SH-SY5Y (cell line): ENCODE measurements at regions not wholly inside any gene's neighbourhood (a gene's known extent, or its start where the extent isn't known, plus 50 kb on each side); places are given as distances from the start of the nearest gene placed in this dataset.

Source experiments
- GATA2 ChIP-seq: IDR thresholded peaks from 2 replicates; pipeline ENCODE4 v1.6.1; 2011; ENCODE audit warnings: mild to moderate bottlenecking, low read depth, low read length
- GATA3 ChIP-seq: IDR thresholded peaks from 2 replicates; pipeline ENCODE4 v1.6.1; 2011; ENCODE audit warnings: low read depth, mild to moderate bottlenecking, low read length, moderate library complexity

- TF ChIP-seq GATA2 (no peak), GATA3 (no peak)
These were observed 201.7 kb upstream of the CHRNA7 start for GRCh38 chr15:31828594-31828993.
